ENCODE measurements at regions not wholly inside any gene's neighbourhood (a gene's known extent, or its start where the extent isn't known, plus 50 kb on each side); places are given as distances from the start of the nearest gene placed in this dataset.

GRCh38 chr12:97235102-97235501, 227.5 kb upstream of the RMST start:
- no peaks in the 10 kb centered on the region for H3K79me2 ChIP-seq (ENCODE audit: insufficient read depth, low read length)
- TF ChIP-seq, protein P1, sequence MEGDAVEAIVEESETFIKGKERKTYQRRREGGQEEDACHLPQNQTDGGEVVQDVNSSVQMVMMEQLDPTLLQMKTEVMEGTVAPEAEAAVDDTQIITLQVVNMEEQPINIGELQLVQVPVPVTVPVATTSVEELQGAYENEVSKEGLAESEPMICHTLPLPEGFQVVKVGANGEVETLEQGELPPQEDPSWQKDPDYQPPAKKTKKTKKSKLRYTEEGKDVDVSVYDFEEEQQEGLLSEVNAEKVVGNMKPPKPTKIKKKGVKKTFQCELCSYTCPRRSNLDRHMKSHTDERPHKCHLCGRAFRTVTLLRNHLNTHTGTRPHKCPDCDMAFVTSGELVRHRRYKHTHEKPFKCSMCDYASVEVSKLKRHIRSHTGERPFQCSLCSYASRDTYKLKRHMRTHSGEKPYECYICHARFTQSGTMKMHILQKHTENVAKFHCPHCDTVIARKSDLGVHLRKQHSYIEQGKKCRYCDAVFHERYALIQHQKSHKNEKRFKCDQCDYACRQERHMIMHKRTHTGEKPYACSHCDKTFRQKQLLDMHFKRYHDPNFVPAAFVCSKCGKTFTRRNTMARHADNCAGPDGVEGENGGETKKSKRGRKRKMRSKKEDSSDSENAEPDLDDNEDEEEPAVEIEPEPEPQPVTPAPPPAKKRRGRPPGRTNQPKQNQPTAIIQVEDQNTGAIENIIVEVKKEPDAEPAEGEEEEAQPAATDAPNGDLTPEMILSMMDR (IDR thresholded peaks at IDR 0.05; ENCODE audit: extremely low read depth, low read depth, low read length): no peak
- H3K27ac ChIP-seq (ENCODE audit: low read depth, low read length): no peak overlapping the region
- no peak overlapping the region for H3K4me3 ChIP-seq (ENCODE audit: insufficient read depth, low read length)
- peaks cover 3% of the 10 kb centered on the region for H3K9me3 ChIP-seq (ENCODE audit: low read depth, low read length)
- H4K20me1 ChIP-seq (ENCODE audit: insufficient read depth, low read length): no peaks in the 10 kb centered on the region
- no peak for DNase-seq (ENCODE audit: insufficient read length, low spot score, missing footprints)
- H3K36me3 ChIP-seq (ENCODE audit: insufficient read depth, low read length): no peaks in the 10 kb centered on the region
- no peaks in the 10 kb centered on the region for H3K27me3 ChIP-seq (ENCODE audit: insufficient read depth, low read length)
- H2AFZ ChIP-seq (ENCODE audit: low read length): no peak overlapping the region
- H3K4me1 ChIP-seq (ENCODE audit: insufficient read depth, low read length): no peaks in the 10 kb centered on the region
- H3K4me2 ChIP-seq (ENCODE audit: insufficient read depth, low read length): no peak overlapping the region

DNA sequence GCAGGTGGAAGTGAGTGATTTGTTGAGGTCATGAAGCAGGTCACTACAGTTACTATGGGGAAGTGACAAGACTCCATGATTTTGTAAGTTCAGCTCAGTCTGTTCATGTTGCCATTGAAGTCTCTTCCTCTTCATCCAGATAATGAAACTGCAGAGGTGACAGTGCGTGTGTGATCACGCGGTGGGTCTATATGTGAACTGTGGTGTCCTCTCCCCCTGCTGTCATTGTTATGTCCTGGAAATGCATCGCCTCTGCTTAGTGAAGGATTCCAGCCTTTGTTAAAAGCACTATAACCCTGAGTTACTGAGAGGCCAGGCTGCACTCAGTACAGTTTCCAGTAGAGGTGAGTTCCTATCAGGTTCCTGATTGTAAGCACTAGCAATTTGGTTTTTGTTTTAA, 216.2 kb upstream of the RMST start:
- Histone ChIP-seq H4K20me1 (ENCODE audit: insufficient read depth, low read length) (no peaks in the 10 kb centered on the region), H3K36me3 (ENCODE audit: insufficient read depth, low read length) (no peaks in the 10 kb centered on the region), H3K27ac (ENCODE audit: low read depth, low read length) (no peak overlapping the region), H3K4me1 (ENCODE audit: insufficient read depth, low read length) (no peaks in the 10 kb centered on the region), H3K4me3 (ENCODE audit: insufficient read depth, low read length) (no peak overlapping the region), H3K9me3 (ENCODE audit: low read depth, low read length) (no peaks in the 10 kb centered on the region), H3K79me2 (ENCODE audit: insufficient read depth, low read length) (no peaks in the 10 kb centered on the region), H2AFZ (ENCODE audit: low read length) (no peak overlapping the region), H3K27me3 (ENCODE audit: insufficient read depth, low read length) (no peaks in the 10 kb centered on the region), H3K4me2 (ENCODE audit: insufficient read depth, low read length) (no peak overlapping the region)
- TF ChIP-seq, protein P1 (IDR thresholded peaks at IDR 0.05; ENCODE audit: extremely low read depth, low read depth, low read length): no peak
- no peak for DNase-seq (ENCODE audit: insufficient read length, low spot score, missing footprints)

GRCh38 chr12:97250483-97250882, 212.1 kb upstream of the RMST start:
- H3K4me1 ChIP-seq (ENCODE audit: insufficient read depth, low read length): no peaks in the 10 kb centered on the region
- H3K4me2 ChIP-seq (ENCODE audit: insufficient read depth, low read length): no peak overlapping the region
- no peak overlapping the region for H3K4me3 ChIP-seq (ENCODE audit: insufficient read depth, low read length)
- DNase-seq (ENCODE audit: insufficient read length, low spot score, missing footprints): no peak
- H3K27ac ChIP-seq (ENCODE audit: low read depth, low read length): no peak overlapping the region
- no peaks in the 10 kb centered on the region for H3K9me3 ChIP-seq (ENCODE audit: low read depth, low read length)
- H2AFZ ChIP-seq (ENCODE audit: low read length): no peak overlapping the region
- no peaks in the 10 kb centered on the region for H3K36me3 ChIP-seq (ENCODE audit: insufficient read depth, low read length)
- H3K79me2 ChIP-seq (ENCODE audit: insufficient read depth, low read length): no peaks in the 10 kb centered on the region
- TF ChIP-seq, protein P1 (IDR thresholded peaks at IDR 0.05; ENCODE audit: extremely low read depth, low read depth, low read length): no peak
- H4K20me1 ChIP-seq (ENCODE audit: insufficient read depth, low read length): no peaks in the 10 kb centered on the region
- no peaks in the 10 kb centered on the region for H3K27me3 ChIP-seq (ENCODE audit: insufficient read depth, low read length)

GRCh38 chr12:97257726-97258125, 204.9 kb upstream of the RMST start:
- Histone ChIP-seq H3K36me3 (ENCODE audit: insufficient read depth, low read length) (no peaks in the 10 kb centered on the region), H2AFZ (ENCODE audit: low read length) (no peak overlapping the region), H4K20me1 (ENCODE audit: insufficient read depth, low read length) (no peaks in the 10 kb centered on the region), H3K27me3 (ENCODE audit: insufficient read depth, low read length) (no peaks in the 10 kb centered on the region), H3K79me2 (ENCODE audit: insufficient read depth, low read length) (no peaks in the 10 kb centered on the region), H3K4me1 (ENCODE audit: insufficient read depth, low read length) (no peaks in the 10 kb centered on the region), H3K27ac (ENCODE audit: low read depth, low read length) (no peak overlapping the region), H3K4me3 (ENCODE audit: insufficient read depth, low read length) (no peak overlapping the region), H3K9me3 (ENCODE audit: low read depth, low read length) (no peaks in the 10 kb centered on the region), H3K4me2 (ENCODE audit: insufficient read depth, low read length) (no peak overlapping the region)
- no peak for DNase-seq (ENCODE audit: insufficient read length, low spot score, missing footprints)
- TF ChIP-seq, protein P1 (IDR thresholded peaks at IDR 0.05; ENCODE audit: extremely low read depth, low read depth, low read length): no peak

Data from osteoblast (primary cell).